GM19463 (cell line): ENCODE measurements at regions not wholly inside any gene's neighbourhood (a gene's known extent, or its start where the extent isn't known, plus 50 kb on each side); places are given as distances from the start of the nearest gene placed in this dataset.

Source experiments
- ATAC-seq: cut with Tn5 transposase; IDR thresholded peaks from one replicate; pipeline ENCODE4 v1.9.1; 2021; ENCODE audit warnings: mild to moderate bottlenecking, moderate library complexity; ENCODE audit not compliant: unreplicated experiment

DNA sequence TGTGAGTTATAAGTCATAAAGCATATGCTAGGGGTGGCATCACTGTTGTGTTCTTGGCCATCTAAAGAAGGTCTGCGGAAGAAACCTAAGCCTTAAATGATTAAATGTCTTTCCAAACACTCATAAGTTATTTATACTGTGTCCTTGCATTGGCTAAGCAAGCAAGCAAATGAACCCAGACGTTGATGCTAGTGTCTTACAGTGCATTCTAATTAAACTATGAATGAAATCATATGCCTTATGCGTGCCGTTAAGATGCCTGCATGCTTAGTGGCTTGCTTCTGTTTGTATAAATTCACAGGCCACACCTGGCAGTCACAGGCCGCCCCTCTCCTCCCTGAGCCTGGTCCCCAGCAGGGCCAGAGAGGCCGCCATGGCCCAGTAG lies 49.9 kb downstream of the RIN2 start:
- no peak for ATAC-seq

DNA sequence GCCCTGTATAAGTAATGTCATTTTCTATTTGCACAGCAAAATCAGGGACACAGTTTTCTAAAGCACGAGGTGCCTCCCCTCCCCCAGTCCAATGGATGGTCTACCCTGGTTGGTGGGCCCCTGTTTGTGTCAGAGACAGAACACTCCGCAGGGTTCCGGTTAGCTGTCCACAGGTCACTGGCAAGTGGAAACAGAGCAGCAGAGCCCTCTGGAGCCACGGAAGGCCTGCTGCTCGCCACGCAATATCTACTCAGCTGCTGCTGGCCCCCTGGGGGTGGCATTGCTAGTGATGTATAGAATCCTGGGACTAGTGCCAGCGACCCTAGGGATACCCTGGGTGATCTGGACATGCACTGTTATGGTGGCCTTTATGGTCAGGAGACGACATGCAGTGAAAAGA lies 50.4 kb downstream of the RIN2 start:
- no peak for ATAC-seq

DNA sequence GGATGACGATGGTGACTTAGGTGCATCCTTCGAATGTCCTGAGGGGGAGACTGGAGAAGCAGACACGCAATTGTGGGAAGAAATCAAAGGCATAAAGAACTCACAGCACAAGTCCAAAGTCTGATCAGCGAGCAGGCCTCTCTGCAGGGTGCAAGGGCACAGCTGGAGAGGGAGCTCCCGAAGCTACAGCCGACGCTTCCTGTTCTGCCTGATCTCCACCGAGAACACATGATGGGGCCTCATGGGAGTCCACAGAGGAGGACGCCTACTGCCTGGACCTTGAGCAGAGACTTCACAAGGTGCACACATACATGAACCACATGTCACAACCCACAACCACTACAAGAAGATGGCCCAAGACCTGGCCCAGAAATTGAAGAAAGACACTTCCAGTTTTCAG lies 51.4 kb downstream of the RIN2 start:
- no peak for ATAC-seq

DNA sequence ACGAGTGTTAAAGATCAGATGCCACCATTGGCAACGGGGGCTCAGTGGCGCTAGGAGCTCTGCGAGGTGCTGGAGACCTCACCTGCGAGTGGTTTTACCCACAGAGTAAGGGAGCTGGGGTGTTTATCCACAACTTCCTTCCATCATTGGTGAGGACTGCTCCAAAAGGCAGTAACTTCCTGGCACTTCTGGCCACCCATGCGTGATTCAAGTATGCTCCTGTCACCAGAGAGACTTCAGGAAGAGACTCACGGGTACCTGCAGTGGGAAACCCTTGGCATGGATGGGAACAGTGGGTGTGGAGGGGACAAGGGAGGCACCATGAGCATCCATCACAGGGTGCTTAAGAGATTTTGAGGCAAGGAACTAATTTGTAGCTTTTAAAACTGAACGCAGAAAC lies 53.2 kb downstream of the RIN2 start:
- ATAC-seq: no peak

DNA sequence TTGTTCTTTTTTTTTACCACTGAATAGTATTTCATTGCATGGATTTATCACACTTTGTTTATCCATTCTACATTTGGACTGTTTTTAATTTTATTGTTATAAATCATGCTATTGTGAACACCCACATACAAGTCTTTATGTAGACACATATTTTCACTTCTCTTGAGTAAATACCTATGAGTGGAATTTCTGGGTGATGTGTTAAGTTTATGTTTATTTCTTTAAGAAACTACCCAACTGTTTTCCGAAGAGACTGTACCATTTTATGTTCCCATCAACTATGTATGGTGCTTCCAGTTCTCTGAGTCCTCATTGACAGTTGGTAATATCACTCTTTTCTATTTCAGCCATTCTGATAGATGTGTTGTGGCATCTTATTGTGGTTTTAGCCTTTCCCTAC lies 54.0 kb downstream of the RIN2 start:
- ATAC-seq: no peak

DNA sequence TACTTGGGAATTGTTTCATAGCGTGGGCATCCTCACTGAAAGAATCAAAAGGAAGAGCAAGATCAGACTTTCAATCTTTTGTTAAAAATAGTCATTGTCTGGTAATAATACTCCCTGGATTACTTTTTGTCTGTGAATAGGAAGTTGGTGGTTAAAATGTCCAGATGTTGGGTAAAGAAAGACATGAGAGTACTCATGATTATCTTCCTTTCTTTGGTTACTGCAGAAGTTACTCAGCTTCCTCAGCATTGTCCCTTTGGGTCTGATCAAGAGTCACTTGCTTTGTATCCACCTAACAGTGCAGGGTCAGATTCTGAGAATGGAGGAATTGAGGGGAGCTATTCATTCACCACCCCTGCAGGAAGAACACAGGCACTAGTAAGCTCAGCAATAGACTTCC lies 54.6 kb downstream of the RIN2 start:
- no peak for ATAC-seq

DNA sequence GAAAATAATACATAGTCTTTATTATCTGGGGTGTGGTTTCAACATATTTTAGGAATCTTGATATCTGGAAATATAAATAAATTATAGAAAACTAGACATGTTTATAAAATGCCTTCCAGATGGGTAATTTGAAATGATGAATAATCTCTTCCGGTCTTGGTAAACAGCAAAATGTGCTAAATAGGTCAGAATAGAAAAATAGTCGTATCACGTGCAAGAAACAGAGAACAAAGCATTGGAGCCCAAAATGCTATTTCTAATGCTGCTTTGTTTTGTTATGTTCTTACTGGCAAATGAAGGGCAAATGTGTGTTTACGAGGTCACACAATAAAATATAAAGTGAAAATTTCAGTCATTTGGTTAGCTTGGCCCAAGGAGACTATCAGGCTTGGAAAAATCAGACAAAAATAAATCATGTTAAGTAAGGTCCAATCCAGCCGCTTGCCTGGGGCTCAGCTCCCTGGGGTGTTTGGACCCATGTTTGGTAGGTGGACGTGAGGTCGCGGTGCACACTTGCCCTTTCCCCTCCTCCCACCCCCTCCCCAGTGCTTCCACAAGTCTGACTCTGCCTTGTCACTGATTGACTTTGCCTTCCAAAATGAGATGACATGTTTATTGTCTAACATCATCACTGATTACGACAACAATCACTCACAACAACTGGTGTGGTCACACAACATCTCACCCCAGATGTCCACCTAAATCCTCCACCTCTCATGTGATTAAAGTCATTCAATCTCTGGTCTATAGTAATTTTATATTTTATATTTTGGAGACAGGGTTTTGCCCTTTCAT lies 56.0 kb downstream of the RIN2 start:
- no peak for ATAC-seq

DNA sequence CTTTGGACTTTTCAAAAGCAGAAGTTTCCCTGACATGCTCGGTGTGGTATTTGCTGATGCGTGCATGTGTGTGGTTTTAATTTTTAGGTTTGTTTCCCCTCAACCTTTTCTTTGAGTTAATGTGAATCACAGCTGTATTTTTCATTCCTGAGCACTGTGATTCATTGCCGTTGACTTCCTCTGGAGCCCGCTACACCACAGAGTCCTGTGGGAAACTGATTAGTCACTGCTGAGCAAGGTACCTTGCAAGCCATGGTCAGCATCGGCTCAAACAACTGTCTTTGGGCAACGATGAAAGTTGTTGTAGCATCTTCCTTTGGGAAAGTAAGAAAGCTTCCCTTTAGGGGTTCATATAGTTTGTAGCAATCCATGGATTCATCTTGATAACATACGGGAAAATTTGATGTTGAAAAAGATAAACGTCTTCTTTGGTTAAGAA lies 57.5 kb downstream of the RIN2 start:
- ATAC-seq: no peak

DNA sequence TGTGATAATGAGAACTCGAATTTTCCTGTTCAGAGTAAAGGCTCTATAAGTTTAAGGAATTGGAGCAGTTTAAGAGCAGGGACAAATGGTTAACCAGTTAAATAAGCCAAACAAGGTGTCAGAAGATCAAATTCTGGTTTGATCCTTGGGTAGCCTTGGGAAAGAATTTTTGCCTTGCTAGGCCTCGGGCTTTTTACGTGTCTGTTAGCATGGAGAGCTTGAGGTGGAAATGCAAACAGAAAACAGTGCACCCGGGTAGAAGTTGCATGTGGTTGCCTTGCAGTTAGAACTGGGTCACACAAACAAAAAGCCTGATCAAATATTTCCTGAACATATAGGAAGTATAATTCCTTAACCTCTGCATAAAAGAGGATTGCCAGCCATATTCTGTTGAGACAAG lies 58.3 kb downstream of the RIN2 start:
- ATAC-seq: no peak

DNA sequence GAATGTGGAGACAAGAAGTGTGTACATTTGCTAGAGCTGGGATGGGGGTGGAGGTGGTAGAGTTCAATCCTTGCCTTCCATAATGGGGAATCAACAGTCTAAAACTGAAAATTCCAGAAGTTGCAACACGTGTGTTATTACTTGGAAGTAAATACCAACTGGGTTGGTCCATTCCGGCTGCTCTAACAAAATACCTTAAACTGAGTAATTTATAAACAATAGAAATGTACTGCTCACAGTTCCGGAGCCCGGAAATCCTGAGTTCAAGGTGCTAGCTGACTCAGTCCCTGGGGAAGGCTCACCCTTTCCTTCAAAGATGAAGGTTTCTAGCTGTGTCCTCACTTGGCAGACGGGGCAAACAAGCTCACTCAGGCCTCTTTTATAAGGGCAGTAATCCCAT lies 59.0 kb downstream of the RIN2 start:
- no peak for ATAC-seq

DNA sequence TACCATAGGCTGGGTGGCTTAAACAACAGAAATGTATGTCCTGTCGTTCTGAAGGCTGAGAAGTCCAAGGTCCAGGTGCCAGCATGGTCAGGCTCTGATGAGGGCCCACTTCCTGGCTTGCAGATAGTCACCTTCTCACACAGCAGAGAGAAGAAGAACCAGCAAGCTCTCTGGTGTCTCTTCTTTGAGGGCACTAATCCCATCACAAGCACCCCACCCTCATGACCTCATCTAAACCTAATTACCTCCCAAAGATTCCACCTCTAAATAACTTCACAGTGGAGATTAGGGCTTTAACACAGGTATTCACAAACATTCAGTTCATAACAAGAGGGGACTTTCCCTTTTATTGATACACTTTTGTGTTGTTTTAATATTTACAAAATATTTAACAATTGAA lies 61.1 kb downstream of the RIN2 start:
- ATAC-seq: no peak

DNA sequence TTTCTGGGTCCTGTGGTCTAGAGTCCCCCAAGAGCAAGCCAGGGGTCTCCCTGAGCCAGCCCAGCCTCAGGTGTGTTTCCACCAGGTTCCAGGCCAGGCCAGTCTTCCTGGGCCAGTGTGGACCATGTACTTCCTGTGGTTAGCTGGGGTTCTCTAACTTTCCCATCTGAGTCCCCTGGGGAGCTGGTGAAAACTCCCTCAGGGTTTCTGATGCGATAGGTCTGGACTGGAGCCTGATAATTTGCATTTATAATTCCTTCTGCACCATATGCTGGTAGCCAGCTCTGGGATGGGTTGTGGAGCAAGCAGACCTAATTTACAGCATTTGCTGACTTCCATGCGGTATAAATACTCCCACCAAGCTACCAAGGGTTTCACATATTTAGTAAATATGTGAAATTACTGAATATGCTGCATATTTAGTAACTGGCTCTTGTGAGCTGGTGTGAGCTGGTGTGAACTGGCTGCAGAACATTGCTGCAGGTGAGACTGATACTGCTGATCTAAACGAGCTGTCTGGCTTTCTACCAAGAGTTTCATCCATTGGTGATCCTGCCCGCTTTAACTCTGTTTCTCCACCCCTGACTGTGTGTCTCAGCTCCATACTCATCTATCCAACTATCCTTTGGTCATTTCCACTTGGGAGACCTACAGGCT lies 62.6 kb downstream of the RIN2 start:
- no peak for ATAC-seq

DNA sequence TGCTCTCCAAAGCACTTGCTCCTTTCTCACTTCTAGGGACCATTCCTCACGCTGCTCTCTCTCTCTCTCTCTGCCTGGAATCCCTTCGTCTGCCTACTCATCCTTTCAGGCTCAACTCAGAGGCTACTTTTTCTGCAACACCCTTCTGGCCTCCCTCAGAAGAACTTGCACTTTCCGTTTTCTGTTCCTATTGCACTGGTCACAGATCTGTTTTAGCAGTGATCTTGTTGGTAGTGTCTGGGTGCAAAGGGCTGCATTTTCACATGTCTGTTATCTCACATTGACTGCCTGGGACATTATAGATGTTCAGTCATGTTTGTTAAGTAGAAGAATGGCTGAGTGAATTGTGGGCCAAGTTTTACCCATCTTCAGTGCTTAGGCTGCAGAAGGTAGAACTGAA lies 63.5 kb downstream of the RIN2 start:
- ATAC-seq: no peak

DNA sequence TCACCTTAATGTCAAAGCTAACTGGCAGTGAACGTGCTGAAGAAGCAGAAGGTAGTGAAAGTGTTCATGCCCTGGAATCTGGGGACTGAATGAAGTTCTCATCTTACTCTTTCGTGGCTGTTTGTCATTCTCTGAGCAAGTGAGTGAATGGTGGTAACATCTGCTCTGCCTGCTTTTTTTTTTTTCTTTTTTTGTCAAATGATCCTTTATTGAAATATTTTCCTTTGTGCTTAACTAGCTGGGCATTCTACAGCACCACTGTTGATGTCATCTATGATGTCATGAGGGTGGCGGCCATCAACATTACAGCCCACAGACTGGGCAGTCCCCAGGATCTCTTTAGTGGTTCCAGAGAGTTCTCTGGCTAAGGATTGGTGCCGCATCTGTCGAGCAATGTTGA lies 65.2 kb downstream of the RIN2 start:
- ATAC-seq: no peak

DNA sequence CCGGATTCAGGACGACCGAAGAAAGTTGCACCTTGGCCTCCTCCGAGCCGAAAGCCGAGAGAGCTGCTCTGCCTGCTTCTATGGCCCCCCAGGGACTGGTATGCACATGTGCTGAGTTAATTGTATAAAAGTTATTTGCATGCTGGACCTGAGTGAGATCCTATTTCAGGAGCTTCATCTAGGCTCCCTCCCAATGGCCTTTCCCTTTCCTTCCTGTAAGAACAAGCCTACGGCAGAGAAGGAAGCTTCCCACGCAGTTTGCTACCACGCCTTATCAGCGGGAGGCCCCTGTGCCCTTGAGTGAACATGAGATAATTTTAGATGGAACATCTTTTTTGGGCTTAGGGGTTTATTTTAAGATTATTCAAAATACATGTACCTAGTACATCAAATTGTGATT lies 65.9 kb downstream of the RIN2 start:
- ATAC-seq: no peak

DNA sequence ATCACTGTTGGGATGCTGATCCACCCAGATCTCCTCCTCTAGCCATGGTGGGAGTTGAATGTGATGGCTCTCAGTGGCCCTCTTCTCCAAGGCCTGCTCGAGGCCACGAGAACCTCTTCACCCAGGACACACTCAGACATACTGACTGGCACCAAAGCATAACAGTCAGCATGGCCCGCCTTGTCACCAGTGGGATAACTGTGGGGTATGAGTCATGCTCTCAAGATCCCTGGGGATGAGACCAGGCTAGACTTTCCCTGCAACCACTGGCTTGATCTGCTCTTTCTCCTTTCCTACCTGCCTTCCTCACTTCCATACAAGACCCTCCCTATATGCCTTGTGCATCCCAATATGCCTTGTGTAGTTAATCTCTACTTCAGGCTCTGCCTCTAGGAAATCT lies 66.8 kb downstream of the RIN2 start:
- no peak for ATAC-seq

DNA sequence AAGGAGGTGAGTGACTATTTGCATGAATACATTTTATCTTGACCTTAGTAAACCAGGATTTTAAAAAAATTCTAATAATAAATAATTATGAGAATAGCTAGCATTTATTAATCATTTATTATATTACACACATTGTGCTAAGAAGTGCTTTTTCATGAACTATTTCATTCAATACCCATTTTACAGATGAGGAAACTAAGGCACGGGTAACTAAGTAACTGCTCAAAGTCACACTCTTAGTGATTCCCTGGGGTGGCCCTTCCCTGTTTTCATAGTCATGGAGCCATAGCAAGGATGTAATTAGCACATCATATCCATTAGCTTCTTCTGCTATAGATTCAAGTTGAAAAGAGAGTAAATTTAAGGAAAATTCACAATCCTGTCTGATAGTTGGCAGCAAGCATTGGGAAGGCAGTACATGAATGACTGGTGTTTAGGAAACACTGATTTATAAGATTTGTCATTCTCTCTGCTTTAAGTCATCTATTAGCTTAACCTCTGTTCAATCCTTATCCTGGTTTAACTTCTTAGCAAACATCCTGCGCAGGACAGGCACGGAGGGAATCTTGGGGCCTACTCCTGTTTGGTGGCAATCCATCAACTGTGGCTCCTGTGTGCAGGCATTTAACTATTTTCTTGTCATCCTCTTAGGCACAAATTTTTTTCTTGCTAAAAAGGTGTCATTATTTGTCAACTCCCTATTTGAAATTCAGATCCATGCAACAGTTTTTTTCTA lies 68.3 kb downstream of the RIN2 start:
- ATAC-seq: no peak

DNA sequence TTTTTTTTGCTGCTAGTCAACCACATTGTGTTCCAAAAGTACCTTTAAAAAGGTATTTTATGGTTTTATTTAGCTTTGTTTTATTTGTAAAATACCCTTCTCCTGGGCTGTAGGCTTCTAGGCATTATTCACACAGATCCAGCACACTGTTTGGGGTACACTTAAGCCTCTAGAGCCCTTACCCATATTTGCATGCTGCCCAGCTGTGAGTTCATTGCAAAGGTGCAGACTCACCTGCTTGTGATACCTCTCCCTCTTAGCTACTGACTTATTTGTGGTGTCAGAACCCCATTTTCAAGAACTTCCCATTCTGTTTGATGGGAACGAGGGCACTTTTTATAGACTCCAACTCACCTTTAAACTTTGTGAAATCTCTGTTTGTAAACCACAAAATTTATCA lies 69.8 kb downstream of the RIN2 start:
- ATAC-seq: peak; percentile 27

DNA sequence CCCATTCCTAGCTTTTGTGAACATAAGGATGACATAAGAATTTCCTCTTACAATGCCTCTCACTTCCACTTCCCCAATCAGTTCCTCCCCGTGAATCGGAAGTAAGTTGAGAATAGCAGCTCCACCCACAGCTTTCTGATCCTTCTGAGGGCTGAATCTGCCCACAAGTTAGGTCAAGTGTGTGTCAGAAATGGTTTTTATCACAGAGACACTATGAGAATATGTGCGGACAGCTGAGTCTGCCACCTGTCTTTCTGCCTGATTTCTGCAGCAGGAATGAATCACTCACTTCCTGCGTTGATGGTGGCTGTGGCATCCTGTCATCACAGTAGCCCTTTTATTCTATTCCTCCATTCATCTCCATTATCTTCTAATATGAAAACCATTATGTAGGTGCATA lies 70.2 kb downstream of the RIN2 start:
- peak; percentile 89 for ATAC-seq

DNA sequence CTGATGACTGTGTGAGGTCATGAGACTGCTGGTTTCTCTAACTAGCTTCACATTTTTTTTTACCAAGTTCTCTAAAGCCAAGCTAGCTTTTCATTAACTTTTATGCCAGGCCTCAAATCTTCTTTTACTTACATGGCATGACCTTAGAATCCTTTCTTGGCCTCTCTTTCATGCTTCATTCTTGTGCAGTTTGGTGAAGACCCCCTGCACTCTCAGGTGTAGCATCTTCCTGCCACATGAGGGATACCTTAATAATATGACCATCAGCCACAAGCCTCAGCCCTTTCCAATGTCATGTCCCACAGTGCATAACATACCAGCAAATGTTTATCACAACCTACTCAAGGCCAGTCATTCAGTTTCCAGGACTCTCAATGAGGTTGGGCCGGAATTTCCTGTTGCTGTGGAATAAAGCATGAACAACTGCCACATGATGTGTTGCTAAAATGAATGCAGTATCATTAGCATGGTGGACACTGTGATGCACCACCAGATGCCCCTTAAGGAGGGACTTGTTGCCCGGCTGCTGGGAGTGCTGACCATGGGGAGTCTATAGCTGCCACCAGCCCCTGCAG lies 72.2 kb downstream of the RIN2 start:
- ATAC-seq: no peak

DNA sequence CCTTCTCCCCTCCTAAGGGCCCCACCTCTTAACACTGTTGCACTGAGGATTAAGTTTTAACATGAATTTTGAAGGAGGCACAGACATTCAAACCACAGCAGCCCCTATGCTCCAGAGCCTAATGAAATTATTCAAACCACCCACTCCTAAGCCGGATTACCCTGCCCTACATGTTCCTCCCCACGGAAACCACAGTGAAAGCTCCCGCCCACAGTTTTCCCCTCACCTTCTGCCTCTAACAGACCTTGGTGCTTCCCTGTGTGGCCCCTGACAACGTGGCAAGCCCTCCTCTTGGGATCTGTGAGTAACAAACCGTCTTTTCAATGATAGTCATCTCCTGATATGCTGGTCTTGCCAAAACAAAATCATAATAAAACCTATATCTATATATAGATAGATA lies 74.8 kb downstream of the RIN2 start:
- ATAC-seq: no peak

DNA sequence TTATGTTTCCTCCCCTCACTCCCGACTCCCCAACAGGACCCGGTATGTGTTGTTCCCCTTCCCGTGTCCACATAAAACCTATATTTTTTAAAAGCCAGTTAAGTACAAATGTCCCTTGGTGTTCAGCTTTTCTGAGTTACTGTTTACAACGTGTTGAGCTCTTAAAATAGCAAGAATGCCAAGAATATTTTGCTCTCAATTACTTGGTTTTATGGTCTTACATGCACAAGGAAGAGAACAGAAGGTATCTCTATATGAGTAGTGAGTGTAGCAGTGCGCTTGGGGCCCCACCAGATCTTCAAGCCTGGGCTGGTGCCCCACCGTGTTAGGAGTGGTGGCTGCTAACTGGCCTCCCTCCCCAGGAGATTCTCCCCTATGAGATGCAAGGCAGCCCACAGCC lies 75.3 kb downstream of the RIN2 start:
- ATAC-seq: no peak
